ENCODE measurements at regions not wholly inside any gene's neighbourhood (a gene's known extent, or its start where the extent isn't known, plus 50 kb on each side); places are given as distances from the start of the nearest gene placed in this dataset.
"Not testable (repeated sequence)": the region's sequence is repeated elsewhere in the genome, so short reads cannot be mapped to it uniquely, and the experiment has no call there.

GRCh38 chr10:45904070-45904469, 56.8 kb upstream of the AGAP4 start:
- not testable (repeated sequence) for TF ChIP-seq CTCF (conservative IDR thresholded peaks at IDR 0.05; ENCODE audit: low read length); EZH2phosphoT487 (IDR thresholded peaks at IDR 0.05; ENCODE audit: borderline replicate concordance, low read depth, low read length)
